Urinary bladder (tissue), 3 donors: ENCODE measurements at regions not wholly inside any gene's neighbourhood (a gene's known extent, or its start where the extent isn't known, plus 50 kb on each side); places are given as distances from the start of the nearest gene placed in this dataset.
"Not testable (repeated sequence)": the region's sequence is repeated elsewhere in the genome, so short reads cannot be mapped to it uniquely, and the experiment has no call there.

Experiments used
- DNase-seq: peaks from one replicate; pipeline ENCODE4 v3.0.0-alpha.2; 2015; ENCODE audit errors: extremely low spot score
- H3K27ac ChIP-seq: one replicate; pipeline ENCODE4 v1.5.1; 2013; ENCODE audit warnings: low read depth, mild to moderate bottlenecking, moderate library complexity
- H3K36me3 ChIP-seq: one replicate; pipeline ENCODE4 v1.6.1; 2013; ENCODE audit warnings: mild to moderate bottlenecking, moderate library complexity; ENCODE audit not compliant: insufficient read depth
- H3K4me1 ChIP-seq: one replicate; pipeline ENCODE4 v1.6.1; 2013; ENCODE audit warnings: mild to moderate bottlenecking, moderate library complexity; ENCODE audit not compliant: insufficient read depth
- H3K4me3 ChIP-seq: one replicate; pipeline ENCODE4 v1.5.1; 2013; ENCODE audit warnings: low read depth, low read length
- whole genome bisulfite sequencing: extraction: QIAGEN DNeasy Blood & Tissue Kit; methylation state at CpG from one replicate; pipeline ENCODE4 v1.1.7; 2013; 5-methylcytosine and 5-hydroxymethylcytosine counted together
- donor health status: healthy with polysubstance abuse.
- donor health status: healthy.

DNA sequence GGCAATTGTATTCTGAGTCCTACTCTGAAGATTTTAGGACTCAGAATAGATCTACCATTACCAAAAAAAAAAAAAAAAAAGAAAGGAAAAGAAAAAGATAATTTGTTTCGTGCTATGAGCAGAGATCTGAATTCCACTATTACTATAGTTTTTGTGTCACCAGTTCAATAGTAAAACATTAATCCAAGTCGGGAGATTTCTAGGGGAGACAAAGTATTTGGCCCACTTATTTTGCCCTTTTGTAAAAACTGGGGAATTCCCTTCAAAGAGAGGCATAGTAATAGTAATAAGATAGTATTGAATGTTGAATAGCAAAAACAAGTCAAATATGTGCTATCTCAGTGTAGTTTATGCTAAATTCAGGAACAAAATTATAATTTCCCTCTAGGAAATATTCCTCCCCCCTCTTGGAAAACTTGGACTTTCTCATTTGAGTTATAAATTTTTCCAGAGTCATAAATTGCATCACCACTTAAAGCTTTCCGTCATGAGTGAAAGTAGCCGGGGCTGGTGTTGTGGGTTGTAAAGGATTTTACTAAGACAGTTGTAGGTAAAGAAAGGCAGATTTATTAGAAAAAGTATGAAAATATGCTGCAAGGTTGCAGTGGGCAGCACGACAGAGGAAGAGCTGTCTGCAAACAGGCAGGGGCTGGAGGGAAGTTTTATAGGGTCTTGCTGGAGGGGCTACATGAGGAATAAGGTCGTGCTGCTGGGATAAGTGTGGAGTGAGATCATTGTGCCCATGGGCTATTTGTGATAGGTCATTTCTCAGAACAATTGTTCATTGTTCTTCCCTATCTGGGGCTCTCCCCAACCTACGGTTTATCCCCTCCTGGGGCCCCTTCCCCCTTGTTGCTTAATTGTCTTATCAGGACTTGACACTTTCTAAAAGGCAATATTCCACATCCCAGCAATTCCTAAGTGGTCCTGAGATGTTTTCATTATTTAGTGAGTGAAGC, 1009.9 kb downstream of the PLA2G4A start:
- 41% methylated on average over 7 of the region's 7 CpGs for WGBS
- no peak overlapping the region for H3K27ac ChIP-seq

DNA sequence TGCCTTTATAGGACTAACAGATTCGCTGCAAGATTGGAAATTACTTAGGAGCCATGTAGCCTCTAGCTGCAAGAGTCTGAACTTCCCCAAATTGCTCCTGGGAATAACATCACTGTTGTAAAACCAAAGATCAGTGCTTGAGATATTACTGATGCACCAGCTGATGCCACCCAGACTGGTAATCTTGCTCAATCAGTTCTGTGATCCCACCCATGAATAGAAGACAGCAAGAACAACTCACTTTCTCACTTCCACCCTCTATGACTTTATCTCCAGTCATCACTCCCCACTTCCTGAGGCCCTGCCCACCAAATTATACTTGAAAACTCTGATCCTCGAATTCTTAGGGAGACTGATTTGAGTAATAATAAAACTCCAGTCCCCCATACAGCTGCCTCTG, 1011.1 kb downstream of the PLA2G4A start:
- DNase-seq, result no peak
- H3K27ac ChIP-seq, result no peak overlapping the region
- no peaks in the 10 kb centered on the region for H3K4me1 ChIP-seq
- H3K4me3 ChIP-seq, result no peak overlapping the region
- 54% methylated on average over 2 of the region's 2 CpGs for WGBS
- H3K36me3 ChIP-seq, result no peaks in the 10 kb centered on the region

More for the DNA sequence above, 1009.9 kb downstream of the PLA2G4A start:
- DNase-seq, result no peak
- H3K4me1 ChIP-seq, result no peaks in the 10 kb centered on the region
- no peak overlapping the region for H3K4me3 ChIP-seq
- no peaks in the 10 kb centered on the region for H3K36me3 ChIP-seq

GRCh38 chr1:187840557-187840956, 1011.8 kb downstream of the PLA2G4A start:
- H3K27ac ChIP-seq, result no peak overlapping the region

GRCh38 chr1:187842406-187843165, 1013.8 kb downstream of the PLA2G4A start:
- Histone ChIP-seq H3K4me1 (no peaks in the 10 kb centered on the region), H3K27ac (no peak overlapping the region), H3K36me3 (no peaks in the 10 kb centered on the region), H3K4me3 (no peak overlapping the region)
- no peak for DNase-seq
- 80% methylated on average over 7 of the region's 7 CpGs for WGBS

More at GRCh38 chr1:187840557-187840956, 1011.8 kb downstream of the PLA2G4A start:
- Histone ChIP-seq H3K4me3 (no peak overlapping the region), H3K36me3 (no peaks in the 10 kb centered on the region), H3K4me1 (no peaks in the 10 kb centered on the region)
- no peak for DNase-seq
- 20% methylated on average over 1 of the region's 1 CpG for WGBS

DNA sequence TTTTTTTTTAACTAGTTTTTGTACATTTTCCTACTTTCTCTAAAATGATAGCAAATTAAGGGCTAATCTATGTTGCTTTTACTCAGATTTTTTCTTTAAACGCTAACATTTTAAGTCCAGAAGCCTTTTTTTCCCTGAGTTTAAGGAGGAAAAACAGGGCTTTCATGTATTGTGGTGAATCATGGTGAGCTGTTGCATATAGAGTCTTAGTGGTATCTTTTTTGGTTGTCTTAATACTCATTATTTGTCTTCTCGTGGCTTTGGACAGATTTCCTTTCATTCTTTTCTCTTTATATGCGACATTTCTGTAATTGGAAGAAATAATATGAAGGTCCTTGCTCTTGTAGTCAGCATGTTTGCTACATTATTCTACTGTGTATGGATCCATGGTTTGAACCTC, 1015.6 kb downstream of the PLA2G4A start:
- H3K4me1 ChIP-seq, result no peaks in the 10 kb centered on the region
- 87% methylated on average over 3 of the region's 3 CpGs for WGBS
- H3K36me3 ChIP-seq, result no peaks in the 10 kb centered on the region
- DNase-seq, result no peak
- H3K27ac ChIP-seq, result no peak overlapping the region
- no peak overlapping the region for H3K4me3 ChIP-seq

- no peak for DNase-seq
- no peaks in the 10 kb centered on the region for H3K4me1 ChIP-seq
- H3K36me3 ChIP-seq, result no peaks in the 10 kb centered on the region
- H3K27ac ChIP-seq, result no peak overlapping the region
- no peak overlapping the region for H3K4me3 ChIP-seq
These were observed 1018.8 kb downstream of the PLA2G4A start for GRCh38 chr1:187847531-187847930.

DNA sequence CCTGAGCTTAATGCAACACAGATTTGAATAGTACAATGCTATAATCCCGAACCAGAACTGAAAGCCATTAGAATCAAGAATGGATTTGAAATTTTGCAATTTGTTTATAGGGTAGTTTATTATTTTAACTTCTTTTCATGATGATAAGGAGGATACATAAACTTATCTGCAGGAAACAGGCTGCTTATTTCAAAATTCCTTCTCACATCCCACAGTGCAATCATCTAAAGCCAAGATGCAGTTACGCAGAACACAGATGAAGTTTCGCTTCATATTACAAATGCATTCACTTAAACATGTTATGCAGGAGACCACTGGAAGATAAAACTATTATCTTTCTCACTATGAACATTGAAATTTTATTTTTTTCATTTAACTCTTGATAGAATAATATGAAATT, 1019.6 kb downstream of the PLA2G4A start:
- DNase-seq, result no peak
- Histone ChIP-seq H3K36me3 (no peaks in the 10 kb centered on the region), H3K4me3 (no peak overlapping the region), H3K4me1 (no peaks in the 10 kb centered on the region), H3K27ac (no peak overlapping the region)
- WGBS, result 45% methylated on average over 3 of the region's 3 CpGs

GRCh38 chr1:187850146-187850545, 1021.4 kb downstream of the PLA2G4A start:
- not testable (repeated sequence) for H3K4me3 ChIP-seq, DNase-seq, H3K27ac ChIP-seq, H3K4me1 ChIP-seq, H3K36me3 ChIP-seq
- 98% methylated on average over 26 of the region's 26 CpGs for WGBS

- Histone ChIP-seq H3K4me3 (no peak overlapping the region), H3K4me1 (no peaks in the 10 kb centered on the region), H3K27ac (no peak overlapping the region), H3K36me3 (no peaks in the 10 kb centered on the region)
- WGBS, result 97% methylated on average over 2 of the region's 2 CpGs
- DNase-seq, result no peak
These were observed 1024.8 kb downstream of the PLA2G4A start for GRCh38 chr1:187853505-187853904.

DNA sequence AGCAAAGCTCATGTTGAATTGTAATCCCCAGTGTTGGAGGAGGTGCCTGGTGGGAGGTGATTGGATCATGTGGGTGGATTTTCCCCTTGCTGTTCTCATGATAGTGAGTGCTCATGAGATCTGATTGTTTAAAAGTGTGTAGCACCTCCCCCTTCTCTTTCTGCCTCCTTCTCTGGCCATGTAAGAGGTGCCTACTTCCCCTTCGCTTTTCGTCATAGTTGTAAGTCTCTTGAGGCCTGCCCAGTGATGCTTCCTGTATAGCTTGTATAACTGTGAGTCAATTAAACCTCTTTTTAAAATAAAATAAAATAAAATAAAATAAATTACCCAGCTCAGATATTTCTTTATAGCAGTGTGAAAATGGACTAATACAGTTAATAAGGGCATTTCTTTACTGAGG, 1025.7 kb downstream of the PLA2G4A start:
- DNase-seq, result no peak
- no peak overlapping the region for H3K27ac ChIP-seq
- no peak overlapping the region for H3K4me3 ChIP-seq
- WGBS, result 86% methylated on average over 2 of the region's 2 CpGs
- H3K36me3 ChIP-seq, result no peaks in the 10 kb centered on the region
- no peaks in the 10 kb centered on the region for H3K4me1 ChIP-seq

GRCh38 chr1:187862506-187862905, 1033.8 kb downstream of the PLA2G4A start:
- Histone ChIP-seq H3K36me3 (no peaks in the 10 kb centered on the region), H3K4me3 (no peak overlapping the region), H3K27ac (no peak overlapping the region), H3K4me1 (no peaks in the 10 kb centered on the region)
- DNase-seq, result no peak
- WGBS, result 53% methylated on average over 1 of the region's 1 CpG

- Histone ChIP-seq H3K36me3 (no peaks in the 10 kb centered on the region), H3K4me3 (no peak overlapping the region), H3K4me1 (no peaks in the 10 kb centered on the region), H3K27ac (no peak overlapping the region)
- WGBS, result 79% methylated on average over 1 of the region's 1 CpG
- peak; percentile 35 for DNase-seq
These were observed 1041.8 kb downstream of the PLA2G4A start for GRCh38 chr1:187870552-187870951.

GRCh38 chr1:187871177-187871845, 1042.6 kb downstream of the PLA2G4A start:
- no peak overlapping the region for H3K4me3 ChIP-seq
- H3K4me1 ChIP-seq, result no peaks in the 10 kb centered on the region
- no peaks in the 10 kb centered on the region for H3K36me3 ChIP-seq
- H3K27ac ChIP-seq, result no peak overlapping the region
- DNase-seq, result no peak
- WGBS, result 46% methylated on average over 2 of the region's 2 CpGs
